Nephron progenitor cell (in vitro differentiated cells): ENCODE measurements at regions not wholly inside any gene's neighbourhood (a gene's known extent, or its start where the extent isn't known, plus 50 kb on each side); places are given as distances from the start of the nearest gene placed in this dataset.
A peak's percentile ranks its signal among the peaks of the same experiment; 100 is the strongest.
"Not testable (repeated sequence)": the region's sequence is repeated elsewhere in the genome, so short reads cannot be mapped to it uniquely, and the experiment has no call there.

ENCODE experiments used
- DNase-seq: peaks from one replicate; pipeline ENCODE4 v3.0.0; 2021
- H3K27ac Mint-ChIP-seq: 2 replicates; pipeline ENCODE4 v1.8.0; 2021; ENCODE audit warnings: mild to moderate bottlenecking, moderate library complexity, mixed read lengths
- H3K27me3 Mint-ChIP-seq: 2 replicates; pipeline ENCODE4 v1.8.0; 2021; ENCODE audit warnings: mild to moderate bottlenecking, low read depth, mixed read lengths; ENCODE audit not compliant: poor library complexity
- H3K36me3 Mint-ChIP-seq: 2 replicates; pipeline ENCODE4 v1.8.0; 2021; ENCODE audit warnings: low read depth, mixed read lengths
- H3K4me1 Mint-ChIP-seq: 2 replicates; pipeline ENCODE4 v1.8.0; 2021; ENCODE audit warnings: mixed read lengths
- H3K4me3 Mint-ChIP-seq: 2 replicates; pipeline ENCODE4 v1.8.0; 2021; ENCODE audit warnings: mild to moderate bottlenecking, moderate library complexity, mixed read lengths
- H3K9me3 Mint-ChIP-seq: 2 replicates; pipeline ENCODE4 v1.8.0; 2021; ENCODE audit warnings: mild to moderate bottlenecking, moderate library complexity, mixed read lengths
- CTCF ChIP-seq: fragments of 200-600 bp; sonication (generic); IDR thresholded peaks from 2 replicates; pipeline ENCODE4 v1.5.0; 2021; ENCODE audit warnings: antibody characterized with exemption

GRCh38 chr2:234864506-234864905 lies 87.3 kb upstream of the SH3BP4 start:
- no peak overlapping the region for H3K27ac Mint-ChIP-seq
- no peak overlapping the region for H3K4me3 Mint-ChIP-seq
- H3K27me3 Mint-ChIP-seq: peaks cover 20% of the 10 kb centered on the region
- H3K9me3 Mint-ChIP-seq: peaks cover 49% of the 10 kb centered on the region
- no peak for DNase-seq
- H3K4me1 Mint-ChIP-seq: peaks cover 23% of the 10 kb centered on the region
- no peak for TF ChIP-seq CTCF
- peaks cover 20% of the 10 kb centered on the region for H3K36me3 Mint-ChIP-seq

GRCh38 chr2:234863043-234863934 lies 88.5 kb upstream of the SH3BP4 start:
- DNase-seq: no peak
- Mint-ChIP-seq H3K27ac (peak overlapping the region; percentile 97), H3K36me3 (peaks cover 14% of the 10 kb centered on the region), H3K4me3 (no peak overlapping the region), H3K4me1 (peaks cover 26% of the 10 kb centered on the region), H3K27me3 (peaks cover 18% of the 10 kb centered on the region), H3K9me3 (peaks cover 42% of the 10 kb centered on the region)
- TF ChIP-seq CTCF: no peak

GRCh38 chr2:234861841-234862735 lies 89.7 kb upstream of the SH3BP4 start:
- no peak overlapping the region for H3K4me3 Mint-ChIP-seq
- H3K27ac Mint-ChIP-seq: no peak overlapping the region
- peaks cover 32% of the 10 kb centered on the region for H3K9me3 Mint-ChIP-seq
- no peak for DNase-seq
- H3K4me1 Mint-ChIP-seq: peaks cover 31% of the 10 kb centered on the region
- H3K27me3 Mint-ChIP-seq: peaks cover 15% of the 10 kb centered on the region
- peaks cover 6% of the 10 kb centered on the region for H3K36me3 Mint-ChIP-seq
- TF ChIP-seq CTCF: no peak

GRCh38 chr2:234859330-234859872 lies 92.4 kb upstream of the SH3BP4 start:
- not testable (repeated sequence) for H3K27ac Mint-ChIP-seq, H3K36me3 Mint-ChIP-seq, H3K4me3 Mint-ChIP-seq, DNase-seq
- peaks cover 32% of the 10 kb centered on the region for H3K4me1 Mint-ChIP-seq
- peaks cover 20% of the 10 kb centered on the region for H3K9me3 Mint-ChIP-seq
- peaks cover 11% of the 10 kb centered on the region for H3K27me3 Mint-ChIP-seq

- peaks cover 19% of the 10 kb centered on the region for H3K9me3 Mint-ChIP-seq
- no peaks in the 10 kb centered on the region for H3K36me3 Mint-ChIP-seq
- no peak overlapping the region for H3K27ac Mint-ChIP-seq
- H3K27me3 Mint-ChIP-seq: peaks cover 11% of the 10 kb centered on the region
- no peak overlapping the region for H3K4me3 Mint-ChIP-seq
- H3K4me1 Mint-ChIP-seq: peaks cover 32% of the 10 kb centered on the region
- DNase-seq: no peak
- no peak for TF ChIP-seq CTCF
These were observed 93.0 kb upstream of the SH3BP4 start for GRCh38 chr2:234858790-234859329.

GRCh38 chr2:234858145-234858544 lies 93.7 kb upstream of the SH3BP4 start:
- DNase-seq: no peak
- H3K4me1 Mint-ChIP-seq: peaks cover 26% of the 10 kb centered on the region
- H3K9me3 Mint-ChIP-seq: peaks cover 17% of the 10 kb centered on the region
- H3K36me3 Mint-ChIP-seq: no peaks in the 10 kb centered on the region
- no peak overlapping the region for H3K4me3 Mint-ChIP-seq
- no peak overlapping the region for H3K27ac Mint-ChIP-seq
- TF ChIP-seq CTCF: no peak
- H3K27me3 Mint-ChIP-seq: peaks cover 11% of the 10 kb centered on the region
